ENCODE measurements at regions not wholly inside any gene's neighbourhood (a gene's known extent, or its start where the extent isn't known, plus 50 kb on each side); places are given as distances from the start of the nearest gene placed in this dataset.

DNA sequence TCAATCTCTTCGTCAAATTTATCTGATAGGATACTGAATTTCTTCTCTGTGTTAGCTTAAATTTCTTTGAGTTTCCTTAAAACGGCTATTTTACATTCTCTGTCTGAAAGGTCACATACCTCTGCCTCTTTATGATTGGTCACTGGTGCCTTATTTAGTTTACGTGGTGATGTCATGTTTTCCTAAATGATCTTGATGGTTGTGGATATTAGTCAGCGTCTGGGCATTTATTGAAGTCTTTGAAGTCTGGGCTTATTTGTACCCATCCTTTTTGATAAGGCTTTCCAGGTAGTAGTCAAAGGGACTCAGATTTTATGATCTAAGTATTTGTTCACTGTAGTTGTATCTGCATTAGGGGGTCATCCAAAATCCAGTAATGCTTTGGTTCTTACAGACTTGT is 1407.5 kb upstream of the LRRTM3 start:
- in situ Hi-C loops (cut with MboI; ENCODE audit: low sequenced_read_pairs): no loop called here

DNA sequence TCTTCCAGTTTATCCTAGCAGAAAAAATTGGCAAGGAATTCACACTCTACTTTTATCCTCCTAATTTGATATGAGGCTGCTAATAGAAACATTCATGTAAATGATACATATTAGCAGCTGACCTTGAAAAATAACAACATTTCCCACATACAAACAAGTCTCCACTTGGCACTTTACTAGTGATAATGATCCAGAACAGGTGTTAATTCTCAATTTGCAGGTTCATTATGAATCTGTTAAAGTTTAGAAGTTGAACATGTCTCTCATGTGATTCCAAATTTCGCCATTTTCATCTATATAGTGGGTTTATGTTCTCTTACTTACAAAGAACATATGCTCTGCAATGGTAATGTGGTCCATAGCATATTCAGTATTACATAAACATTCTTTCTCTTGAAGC is 1396.8 kb upstream of the LRRTM3 start:
- in situ Hi-C loops (cut with MboI; ENCODE audit: low sequenced_read_pairs): no loop called here

- in situ Hi-C loops (cut with MboI; ENCODE audit: low sequenced_read_pairs): no loop called here
Observed at GRCh38 chr10:65531545-65531944, 1394.3 kb upstream of the LRRTM3 start.

- in situ Hi-C loops (cut with MboI; ENCODE audit: low sequenced_read_pairs): no loop called here
Observed at GRCh38 chr10:65534771-65535170, 1391.1 kb upstream of the LRRTM3 start.

GRCh38 chr10:65544756-65545155 is 1381.1 kb upstream of the LRRTM3 start:
- in situ Hi-C loops (cut with MboI; ENCODE audit: low sequenced_read_pairs): no loop called here

DNA sequence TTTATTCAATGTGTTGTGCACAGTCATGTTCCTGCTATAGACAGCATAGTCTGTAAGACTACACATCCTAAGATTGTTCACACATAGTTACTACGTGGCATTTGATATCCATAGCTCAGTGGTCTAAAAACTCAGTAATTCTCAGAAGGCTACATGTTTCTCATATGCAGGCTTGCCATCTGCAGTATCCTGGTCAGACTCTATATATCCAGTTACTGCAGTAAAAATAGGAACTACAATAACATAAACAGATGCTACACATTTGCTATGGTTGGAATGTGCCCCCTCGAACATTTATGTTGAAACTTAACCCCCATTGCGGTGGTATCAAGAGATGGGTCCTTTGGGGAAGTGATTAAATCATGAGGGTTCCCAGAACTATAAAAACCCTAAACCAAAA is 1377.8 kb upstream of the LRRTM3 start:
- in situ Hi-C loops (cut with MboI; ENCODE audit: low sequenced_read_pairs): no loop called here

GRCh38 chr10:65550761-65551160 is 1375.1 kb upstream of the LRRTM3 start:
- in situ Hi-C loops (cut with MboI; ENCODE audit: low sequenced_read_pairs): no loop called here

GRCh38 chr10:65555192-65555591 is 1370.6 kb upstream of the LRRTM3 start:
- in situ Hi-C loops (cut with MboI; ENCODE audit: low sequenced_read_pairs): no loop called here

- in situ Hi-C loops (cut with MboI; ENCODE audit: low sequenced_read_pairs): no loop called here
Observed at GRCh38 chr10:65556006-65556405, 1369.8 kb upstream of the LRRTM3 start.

DNA sequence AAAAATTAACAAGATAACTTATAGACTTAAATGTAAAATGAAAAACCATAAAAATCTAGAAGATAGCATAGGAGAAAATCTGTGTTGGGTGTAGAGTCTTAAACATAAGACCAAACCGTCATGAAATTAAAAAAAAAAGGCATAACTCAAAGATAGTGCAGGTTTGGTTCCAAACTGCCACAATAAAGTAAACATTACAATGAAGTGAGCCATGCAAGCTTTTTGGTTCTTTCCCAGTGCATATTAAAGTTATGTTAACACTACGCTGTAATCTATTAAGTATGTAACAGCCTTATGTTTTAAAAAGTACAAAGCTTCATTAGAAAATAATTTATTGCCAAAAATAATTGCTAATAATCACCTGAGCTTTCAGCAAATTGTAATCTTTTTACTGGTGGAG is 1366.5 kb upstream of the LRRTM3 start:
- in situ Hi-C loops (cut with MboI; ENCODE audit: low sequenced_read_pairs): no loop called here

DNA sequence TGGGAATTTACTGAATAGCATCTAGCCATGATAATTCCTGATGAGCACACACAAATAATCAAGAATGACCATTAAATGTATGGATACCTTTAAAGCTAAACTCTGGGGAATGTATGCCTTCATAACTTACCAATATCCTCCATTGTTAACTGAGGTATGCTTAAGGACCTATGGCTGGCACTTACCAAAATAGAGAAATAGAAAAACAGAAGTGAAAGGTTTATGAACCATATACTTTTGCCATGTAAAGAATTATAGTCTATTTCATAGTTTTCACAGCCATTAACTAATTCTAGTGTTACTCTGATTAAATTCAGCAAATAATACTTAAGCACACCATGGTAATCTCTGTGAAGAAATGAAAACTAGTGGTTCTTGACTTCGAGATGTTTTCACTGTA is 1360.6 kb upstream of the LRRTM3 start:
- in situ Hi-C loops (cut with MboI; ENCODE audit: low sequenced_read_pairs): no loop called here

DNA sequence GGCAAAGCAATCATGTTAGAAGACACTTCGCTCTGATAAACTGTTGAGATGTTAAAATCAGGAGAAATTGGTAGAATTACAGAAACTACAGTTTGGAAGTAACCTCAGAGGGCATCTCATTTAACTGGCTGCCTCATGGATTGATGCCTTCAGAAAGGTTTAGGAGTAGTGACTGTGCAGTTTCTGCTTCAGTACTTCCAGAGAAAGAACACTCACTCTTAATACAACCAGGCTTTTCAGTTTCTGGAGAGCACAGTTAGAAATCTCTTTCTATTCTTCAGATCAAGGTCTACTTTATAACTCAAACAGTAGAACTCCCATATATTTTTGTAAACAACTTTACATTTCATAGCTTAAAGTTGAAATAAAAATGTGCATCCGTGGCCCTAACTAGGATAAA is 1358.9 kb upstream of the LRRTM3 start:
- in situ Hi-C loops (cut with MboI; ENCODE audit: low sequenced_read_pairs): no loop called here

DNA sequence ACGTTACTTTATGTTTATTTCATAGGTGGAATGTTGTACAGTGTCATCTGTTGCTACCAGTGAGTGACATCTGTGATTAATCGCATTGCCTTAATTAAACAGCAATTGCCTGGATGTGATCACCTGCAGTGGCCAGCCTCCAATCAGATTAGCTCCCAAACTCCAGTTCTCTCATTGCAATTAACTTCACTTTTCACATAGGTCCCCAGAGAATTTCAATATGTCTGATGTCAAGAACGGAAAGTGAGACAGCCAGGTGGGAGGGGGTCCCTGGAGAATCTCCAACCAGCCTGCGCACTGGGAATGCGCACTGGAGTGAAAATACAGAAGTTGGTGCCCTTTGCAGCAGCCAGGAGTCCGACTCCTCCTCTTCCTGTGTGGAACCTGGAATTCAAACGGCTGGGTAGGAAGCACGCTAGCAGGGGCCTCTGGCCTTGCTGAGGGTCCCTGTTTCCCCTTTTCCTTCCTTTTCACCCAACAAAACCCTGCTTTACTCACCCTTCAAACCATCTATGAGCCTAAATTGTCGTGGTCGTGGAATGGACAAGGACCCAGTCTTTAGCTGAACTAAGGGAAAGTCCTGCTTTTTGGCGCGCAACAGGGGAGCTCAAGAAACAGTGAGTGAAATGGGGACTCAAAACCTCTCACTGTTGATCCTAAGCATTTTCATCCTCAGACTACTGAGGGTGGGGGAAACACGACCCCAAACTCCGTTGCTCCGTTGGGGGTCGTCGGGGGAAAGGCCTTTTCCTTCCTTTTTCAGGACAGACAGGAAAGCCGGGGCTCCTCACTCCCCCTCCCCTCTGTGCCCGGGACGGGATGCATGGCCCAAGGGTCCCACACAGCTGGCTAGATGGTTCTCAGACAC is 1355.5 kb upstream of the LRRTM3 start:
- in situ Hi-C loops (cut with MboI; ENCODE audit: low sequenced_read_pairs): no loop called here

GRCh38 chr10:65571011-65571570 is 1354.7 kb upstream of the LRRTM3 start:
- in situ Hi-C loops (cut with MboI; ENCODE audit: low sequenced_read_pairs): no loop called here

DNA sequence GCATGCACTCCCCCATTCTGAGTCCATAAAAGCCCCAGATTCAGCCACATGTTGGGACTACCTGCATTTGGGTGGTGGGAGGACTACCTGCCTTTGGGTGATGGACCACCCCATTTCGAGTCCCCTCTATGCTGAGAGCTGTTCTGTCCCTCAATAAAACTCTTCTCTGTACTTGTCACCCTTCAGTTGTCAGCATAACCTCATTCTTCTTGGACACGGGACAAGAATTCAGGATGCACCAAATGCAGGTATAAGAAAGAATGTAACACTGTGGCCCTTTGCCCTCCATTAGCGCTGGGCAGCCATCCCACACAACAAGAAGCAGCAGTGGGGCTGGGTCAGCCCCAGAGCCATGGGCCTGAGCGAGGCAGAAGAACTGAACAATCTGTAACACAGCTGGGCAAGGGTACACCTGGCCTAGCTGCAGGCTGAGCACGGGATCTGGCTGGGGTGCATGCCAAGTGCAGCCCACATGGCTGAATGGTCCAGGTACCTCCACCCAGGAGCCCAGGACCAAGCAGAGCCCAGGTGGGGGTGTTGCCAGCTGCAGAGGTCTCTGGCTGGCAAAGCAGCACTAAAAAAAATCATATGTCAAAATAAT is 1344.3 kb upstream of the LRRTM3 start:
- in situ Hi-C loops (cut with MboI; ENCODE audit: low sequenced_read_pairs): no loop called here

GRCh38 chr10:65602182-65602865 is 1323.5 kb upstream of the LRRTM3 start:
- in situ Hi-C loops (cut with MboI; ENCODE audit: low sequenced_read_pairs): no loop called here

GRCh38 chr10:65611592-65611991 is 1314.2 kb upstream of the LRRTM3 start:
- in situ Hi-C loops (cut with MboI; ENCODE audit: low sequenced_read_pairs): no loop called here

DNA sequence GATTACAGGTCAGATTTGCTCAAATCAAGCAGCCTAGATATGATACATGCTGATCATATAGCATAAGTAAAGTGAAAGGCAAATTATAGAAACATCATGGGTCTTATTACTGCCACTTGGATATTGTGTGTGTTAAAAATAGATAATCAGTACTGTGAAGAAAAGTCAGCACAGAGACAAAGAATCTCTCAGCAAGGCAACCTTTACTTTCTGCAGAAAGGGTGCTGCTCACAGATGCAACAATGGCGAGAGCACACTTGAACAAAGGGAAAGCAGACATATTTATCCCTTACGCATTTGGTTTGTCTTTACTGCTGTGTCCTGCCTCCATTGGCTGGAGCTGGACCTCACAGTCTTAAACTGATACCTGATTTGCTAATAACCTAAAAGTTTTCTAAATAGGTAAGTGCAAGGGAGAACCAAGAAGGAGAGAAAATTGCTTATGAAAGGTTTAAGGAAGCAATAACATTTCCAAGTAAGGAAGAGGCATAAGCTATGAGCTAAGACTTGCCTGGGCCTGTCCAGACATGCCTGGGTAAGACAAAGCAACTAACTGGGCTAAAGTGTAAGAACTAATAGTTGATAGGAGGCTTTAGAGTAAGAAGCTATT is 1310.8 kb upstream of the LRRTM3 start:
- in situ Hi-C loops (cut with MboI; ENCODE audit: low sequenced_read_pairs): no loop called here

- in situ Hi-C loops (cut with MboI; ENCODE audit: low sequenced_read_pairs): no loop called here
Observed at GRCh38 chr10:65618126-65618525, 1307.7 kb upstream of the LRRTM3 start.

- in situ Hi-C loops (cut with MboI; ENCODE audit: low sequenced_read_pairs): no loop called here
Observed at GRCh38 chr10:65620404-65621048, 1305.3 kb upstream of the LRRTM3 start.

GRCh38 chr10:65622608-65623007 is 1303.2 kb upstream of the LRRTM3 start:
- in situ Hi-C loops (cut with MboI; ENCODE audit: low sequenced_read_pairs): no loop called here

All from HL-60/S4 treated with phorbol 12-myristate 13-acetate at 8.2 ng/mL for 4 days and 3 days (cell line).